HCT116 (cell line): ENCODE measurements at regions not wholly inside any gene's neighbourhood (a gene's known extent, or its start where the extent isn't known, plus 50 kb on each side); places are given as distances from the start of the nearest gene placed in this dataset.

Experiments
- ATAC-seq: fragments of 200-7000 bp; cut with Tn5 transposase; 2 replicates; pipeline ENCODE4 v1.9.1; 2020; ENCODE audit warnings: mild to moderate bottlenecking, moderate library complexity
- BruUV-seq: library from RNA; stranded (reverse); fragments of 400-500 nt; replicated peaks from 2 replicates; lab custom pipeline; 2021; lab: Mats Ljungman, UMichigan
- CTCF ChIA-PET: fragments of 300-600 bp; sonication (Branson Sonifier 250); formaldehyde crosslinking; loops from one replicate; lab custom pipeline; 2021; ENCODE audit warnings: antibody characterized with exemption; lab: Charles Lee
- POLR2A ChIA-PET: fragments of 300-600, 350-600 bp; sonication (Branson Sonifier 250); formaldehyde crosslinking; loops from one replicate; lab custom pipeline; 2021; ENCODE audit warnings: antibody characterized with exemption; lab: Charles Lee
- RAD21 ChIA-PET, 2 experiments: fragments of 300-600 bp; sonication (Branson Sonifier 250); formaldehyde crosslinking; loops; one replicate each; lab custom pipeline; 2023; ENCODE audit warnings: low total read pairs in 2 of 2; ENCODE audit not compliant: uncharacterized antibody in 2 of 2, unreplicated experiment in 2 of 2, low non-redundant PET in 1 of 2; lab: Charles Lee
- DNase-seq: peaks from one replicate; pipeline ENCODE4 v3.0.0-alpha.2; 2010; ENCODE audit warnings: low read depth, low spot score
- H2AFZ ChIP-seq: fragments of 200-600 bp; shearing (Covaris generic), sonication (generic); 2 replicates; pipeline ENCODE4 v1.6.1; 2017; ENCODE audit warnings: low read depth, mixed run types, mixed read lengths, antibody characterized with exemption, low read length; ENCODE audit not compliant: poor library complexity, severe bottlenecking
- H3K27ac ChIP-seq: 2 replicates; pipeline ENCODE4 v1.5.1; 2012; ENCODE audit warnings: low read depth, low read length
- H3K27me3 ChIP-seq: fragments of 200-600 bp; sonication (generic); 2 replicates; pipeline ENCODE4 v1.6.1; 2016; ENCODE audit warnings: mixed run types, low read length, mixed read lengths; ENCODE audit not compliant: insufficient read depth
- H3K36me3 ChIP-seq, 2 experiments: fragments of 200-500 bp in 1 of 2; fragments of 200-600 bp in 1 of 2; sonication (Bioruptor generic) in 1 of 2; sonication (generic) in 1 of 2; 2 replicates each; pipeline versions ENCODE4 v1.5.1 to v1.6.1; 2014 to 2016; ENCODE audit warnings: low read length in 2 of 2, inconsistent platforms in 1 of 2, mixed read lengths in 1 of 2, mixed run types in 1 of 2; ENCODE audit not compliant: insufficient read depth in 2 of 2, control insufficient read depth in 1 of 2
- H3K4me1 ChIP-seq, 2 experiments: fragments of 200-600 bp in 1 of 2; sonication (generic) in 1 of 2; 2 replicates each; pipeline versions ENCODE4 v1.5.1 to v1.6.1; 2012 to 2017; ENCODE audit warnings: low read length in 2 of 2, inconsistent platforms in 1 of 2, mild to moderate bottlenecking in 1 of 2, mixed read lengths in 1 of 2, mixed run types in 1 of 2, moderate library complexity in 1 of 2; ENCODE audit not compliant: insufficient read depth in 2 of 2, control insufficient read depth in 1 of 2
- H3K4me2 ChIP-seq: fragments of 200-600 bp; sonication (generic); 2 replicates; pipeline ENCODE4 v1.6.1; 2017; ENCODE audit warnings: mixed run types, low read length, mixed read lengths
- H3K4me3 ChIP-seq, 2 experiments: fragments of 200-600 bp in 1 of 2; sonication (generic) in 1 of 2; replicated peaks in 1 of 2; 2 replicates each; pipeline ENCODE4 v1.5.1; 2011 to 2016; ENCODE audit warnings: low read length in 2 of 2, control low read depth in 1 of 2, low read depth in 1 of 2, mild to moderate bottlenecking in 1 of 2, mixed read lengths in 1 of 2, mixed run types in 1 of 2
- H3K79me2 ChIP-seq: fragments of 200-600 bp; sonication (generic); 2 replicates; pipeline ENCODE4 v1.6.1; 2017; ENCODE audit warnings: mild to moderate bottlenecking, mixed run types, low read length, moderate library complexity, mixed read lengths; ENCODE audit not compliant: insufficient read depth
- H3K9ac ChIP-seq: fragments of 200-600 bp; sonication (generic); 2 replicates; pipeline ENCODE4 v1.6.1; 2016; ENCODE audit warnings: low read length, mixed read lengths
- H3K9me2 ChIP-seq: fragments of 200-600 bp; sonication (generic), shearing (Covaris generic); 2 replicates; pipeline ENCODE4 v1.6.1; 2017; ENCODE audit warnings: mixed run types, mild to moderate bottlenecking, moderate library complexity; ENCODE audit not compliant: insufficient read depth
- H3K9me3 ChIP-seq, 2 experiments: fragments of 200-500 bp in 1 of 2; fragments of 200-600 bp in 1 of 2; sonication (Bioruptor generic) in 1 of 2; sonication (generic) in 1 of 2; 2 replicates each; pipeline ENCODE4 v1.6.1; 2014 to 2017; ENCODE audit warnings: low read length in 2 of 2, mixed read lengths in 2 of 2, inconsistent platforms in 1 of 2, low read depth in 1 of 2, mild to moderate bottlenecking in 1 of 2, mixed run types in 1 of 2, moderate library complexity in 1 of 2; ENCODE audit not compliant: control insufficient read depth in 1 of 2, insufficient read depth in 1 of 2
- H4K20me1 ChIP-seq: fragments of 200-600 bp; sonication (generic), shearing (Covaris generic); 2 replicates; pipeline ENCODE4 v1.6.1; 2017; ENCODE audit warnings: mixed run types, mild to moderate bottlenecking, moderate library complexity; ENCODE audit not compliant: insufficient read depth
- ELF1 ChIP-seq: IDR thresholded peaks from 2 replicates; pipeline ENCODE4 v1.6.1; 2012; ENCODE audit warnings: low read depth, borderline replicate concordance
- JUND ChIP-seq: IDR thresholded peaks from 2 replicates; pipeline ENCODE4 v1.6.1; 2012
- POLR2AphosphoS5 ChIP-seq: IDR thresholded peaks from 2 replicates; pipeline ENCODE4 v1.6.1; 2011; ENCODE audit warnings: mild to moderate bottlenecking, low read depth, low read length, moderate library complexity
- RAD21 ChIP-seq: IDR thresholded peaks from 2 replicates; pipeline ENCODE4 v1.6.1; 2012; ENCODE audit warnings: low read depth, mild to moderate bottlenecking
- SIN3A ChIP-seq: IDR thresholded peaks from 2 replicates; pipeline ENCODE4 v1.6.1; 2012; ENCODE audit warnings: low read depth
- intact Hi-C: fragments of 100-400 bp; cut with micrococcal nuclease; formaldehyde crosslinking; loops from 2 replicates; pipeline ENCODE4 v1.10.0; 2022
- TF ChIP-seq, protein P1 (sequence below): IDR thresholded peaks from 2 replicates; pipeline ENCODE4 v1.6.1; 2012; ENCODE audit warnings: low read depth
- TF ChIP-seq, protein P2 (sequence below): IDR thresholded peaks from 2 replicates; pipeline ENCODE4 v1.6.1; 2012
- TF ChIP-seq, protein P3 (sequence below): IDR thresholded peaks from 2 replicates; pipeline ENCODE4 v1.6.1; 2011; ENCODE audit warnings: mild to moderate bottlenecking, low read length, moderate library complexity; ENCODE audit not compliant: insufficient replicate concordance; ENCODE audit errors: extremely low read depth

DNA sequence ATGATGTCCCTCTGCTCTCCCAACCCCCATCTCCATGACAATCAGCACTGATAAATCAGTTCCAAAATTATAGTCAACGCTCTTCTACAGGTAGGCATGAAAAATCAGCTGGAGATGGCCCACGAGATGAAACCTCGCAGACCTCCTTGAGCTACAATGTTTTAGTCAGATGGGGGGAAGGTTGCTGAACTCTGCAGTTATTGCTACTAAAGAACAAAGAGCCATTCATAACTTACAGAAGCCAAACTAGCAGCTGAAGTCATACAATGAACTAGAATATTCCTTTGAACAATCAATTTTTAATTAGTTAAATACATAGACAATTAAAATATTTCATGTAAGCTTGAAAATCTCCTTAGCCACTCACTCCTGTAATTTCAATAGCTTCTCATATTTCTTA is 179.2 kb downstream of the NHLRC3 start:
- ChIA-PET CTCF (no interaction called here), POLR2A (no interaction called here), RAD21 (no interaction called here)
- BruUV-seq, result no TSS peak
- DNase-seq (no peak), ATAC-seq (no peak)
- H3K9me2 ChIP-seq, result no peaks in the 10 kb centered on the region
- H3K4me3 ChIP-seq, result no peak overlapping the region
- intact Hi-C loops, result no loop called here
- H4K20me1 ChIP-seq, result no peaks in the 10 kb centered on the region
- peaks cover 2% of the 10 kb centered on the region; the same call in 1 of the 2 replicates for H3K27me3 ChIP-seq
- H2AFZ ChIP-seq, result no peak overlapping the region
- no peaks in the 10 kb centered on the region for H3K36me3 ChIP-seq
- H3K9ac ChIP-seq, result no peak overlapping the region
- H3K4me2 ChIP-seq, result no peak overlapping the region
- TF ChIP-seq, protein P1, sequence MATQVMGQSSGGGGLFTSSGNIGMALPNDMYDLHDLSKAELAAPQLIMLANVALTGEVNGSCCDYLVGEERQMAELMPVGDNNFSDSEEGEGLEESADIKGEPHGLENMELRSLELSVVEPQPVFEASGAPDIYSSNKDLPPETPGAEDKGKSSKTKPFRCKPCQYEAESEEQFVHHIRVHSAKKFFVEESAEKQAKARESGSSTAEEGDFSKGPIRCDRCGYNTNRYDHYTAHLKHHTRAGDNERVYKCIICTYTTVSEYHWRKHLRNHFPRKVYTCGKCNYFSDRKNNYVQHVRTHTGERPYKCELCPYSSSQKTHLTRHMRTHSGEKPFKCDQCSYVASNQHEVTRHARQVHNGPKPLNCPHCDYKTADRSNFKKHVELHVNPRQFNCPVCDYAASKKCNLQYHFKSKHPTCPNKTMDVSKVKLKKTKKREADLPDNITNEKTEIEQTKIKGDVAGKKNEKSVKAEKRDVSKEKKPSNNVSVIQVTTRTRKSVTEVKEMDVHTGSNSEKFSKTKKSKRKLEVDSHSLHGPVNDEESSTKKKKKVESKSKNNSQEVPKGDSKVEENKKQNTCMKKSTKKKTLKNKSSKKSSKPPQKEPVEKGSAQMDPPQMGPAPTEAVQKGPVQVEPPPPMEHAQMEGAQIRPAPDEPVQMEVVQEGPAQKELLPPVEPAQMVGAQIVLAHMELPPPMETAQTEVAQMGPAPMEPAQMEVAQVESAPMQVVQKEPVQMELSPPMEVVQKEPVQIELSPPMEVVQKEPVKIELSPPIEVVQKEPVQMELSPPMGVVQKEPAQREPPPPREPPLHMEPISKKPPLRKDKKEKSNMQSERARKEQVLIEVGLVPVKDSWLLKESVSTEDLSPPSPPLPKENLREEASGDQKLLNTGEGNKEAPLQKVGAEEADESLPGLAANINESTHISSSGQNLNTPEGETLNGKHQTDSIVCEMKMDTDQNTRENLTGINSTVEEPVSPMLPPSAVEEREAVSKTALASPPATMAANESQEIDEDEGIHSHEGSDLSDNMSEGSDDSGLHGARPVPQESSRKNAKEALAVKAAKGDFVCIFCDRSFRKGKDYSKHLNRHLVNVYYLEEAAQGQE, result no peak
- TF ChIP-seq SIN3A (no peak), POLR2AphosphoS5 (no peak), JUND (no peak), ELF1 (no peak), RAD21 (no peak)
- TF ChIP-seq, protein P2, sequence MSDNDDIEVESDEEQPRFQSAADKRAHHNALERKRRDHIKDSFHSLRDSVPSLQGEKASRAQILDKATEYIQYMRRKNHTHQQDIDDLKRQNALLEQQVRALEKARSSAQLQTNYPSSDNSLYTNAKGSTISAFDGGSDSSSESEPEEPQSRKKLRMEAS, result no peak
- TF ChIP-seq, protein P3, sequence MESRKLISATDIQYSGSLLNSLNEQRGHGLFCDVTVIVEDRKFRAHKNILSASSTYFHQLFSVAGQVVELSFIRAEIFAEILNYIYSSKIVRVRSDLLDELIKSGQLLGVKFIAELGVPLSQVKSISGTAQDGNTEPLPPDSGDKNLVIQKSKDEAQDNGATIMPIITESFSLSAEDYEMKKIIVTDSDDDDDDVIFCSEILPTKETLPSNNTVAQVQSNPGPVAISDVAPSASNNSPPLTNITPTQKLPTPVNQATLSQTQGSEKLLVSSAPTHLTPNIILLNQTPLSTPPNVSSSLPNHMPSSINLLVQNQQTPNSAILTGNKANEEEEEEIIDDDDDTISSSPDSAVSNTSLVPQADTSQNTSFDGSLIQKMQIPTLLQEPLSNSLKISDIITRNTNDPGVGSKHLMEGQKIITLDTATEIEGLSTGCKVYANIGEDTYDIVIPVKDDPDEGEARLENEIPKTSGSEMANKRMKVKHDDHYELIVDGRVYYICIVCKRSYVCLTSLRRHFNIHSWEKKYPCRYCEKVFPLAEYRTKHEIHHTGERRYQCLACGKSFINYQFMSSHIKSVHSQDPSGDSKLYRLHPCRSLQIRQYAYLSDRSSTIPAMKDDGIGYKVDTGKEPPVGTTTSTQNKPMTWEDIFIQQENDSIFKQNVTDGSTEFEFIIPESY, result no peak
- no peaks in the 10 kb centered on the region for H3K79me2 ChIP-seq
- no peaks in the 10 kb centered on the region for H3K4me1 ChIP-seq
- H3K9me3 ChIP-seq, result no peaks in the 10 kb centered on the region
- H3K27ac ChIP-seq, result no peak overlapping the region
